ENCODE measurements at regions not wholly inside any gene's neighbourhood (a gene's known extent, or its start where the extent isn't known, plus 50 kb on each side); places are given as distances from the start of the nearest gene placed in this dataset.
"Not testable (repeated sequence)": the region's sequence is repeated elsewhere in the genome, so short reads cannot be mapped to it uniquely, and the experiment has no call there.

DNA sequence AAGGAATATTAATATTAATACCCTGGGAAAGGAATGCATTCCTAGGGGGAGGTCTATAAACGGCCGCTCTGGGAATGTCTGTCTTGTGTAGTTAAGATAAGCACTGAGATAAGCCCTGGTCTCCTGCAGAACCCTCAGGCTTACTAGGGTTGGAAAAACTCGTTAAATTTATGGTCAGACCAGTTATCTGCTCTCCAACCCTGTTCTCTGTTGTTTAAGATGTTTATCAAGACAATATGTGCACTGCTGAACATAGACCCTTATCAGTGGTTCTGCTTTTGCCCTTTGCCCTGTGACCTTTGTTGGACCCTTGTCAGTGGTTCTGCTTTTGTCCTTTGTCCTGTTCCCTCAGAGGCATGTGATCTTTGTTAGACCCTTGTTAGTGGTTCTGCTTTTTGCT, 1276.7 kb upstream of the ALCAM start:
- WGBS (ENCODE audit: insufficient coverage), result no CpG with 5 or more reads among the region's 3 CpGs
- not testable (repeated sequence) for H3K27me3 ChIP-seq (ENCODE audit: control insufficient read depth, insufficient read depth, low read length); H3K4me3 ChIP-seq (ENCODE audit: low read depth, low read length)

GRCh38 chr3:104101736-104102135, 1265.0 kb upstream of the ALCAM start:
- WGBS (ENCODE audit: insufficient coverage), result 83% methylated on average over 1 of the region's 1 CpG

More for the DNA sequence above, 1276.7 kb upstream of the ALCAM start:
- H3K36me3 ChIP-seq (ENCODE audit: control insufficient read depth, insufficient read depth, low read length); H3K4me1 ChIP-seq (ENCODE audit: control insufficient read depth, insufficient read depth, low read length); H3K27ac ChIP-seq (ENCODE audit: low read depth, low read length); H3K9me3 ChIP-seq (ENCODE audit: control insufficient read depth, insufficient read depth, low read length); DNase-seq (ENCODE audit: low read depth in 4 of 6, low spot score in 6 of 6): not testable (repeated sequence)

GRCh38 chr3:104102386-104102785, 1264.3 kb upstream of the ALCAM start:
- Histone ChIP-seq H3K9me3 (ENCODE audit: control insufficient read depth, insufficient read depth, low read length) (no peaks in the 10 kb centered on the region), H3K36me3 (ENCODE audit: control insufficient read depth, insufficient read depth, low read length) (no peaks in the 10 kb centered on the region), H3K27ac (ENCODE audit: low read depth, low read length) (no peak overlapping the region), H3K4me3 (ENCODE audit: low read depth, low read length) (no peak overlapping the region), H3K4me1 (ENCODE audit: control insufficient read depth, insufficient read depth, low read length) (no peaks in the 10 kb centered on the region), H3K27me3 (ENCODE audit: control insufficient read depth, insufficient read depth, low read length) (no peaks in the 10 kb centered on the region)
- peak in 3 of 6 donors; percentile 4 to 59 (median 52) for DNase-seq (ENCODE audit: low read depth in 4 of 6, low spot score in 6 of 6)
- WGBS (ENCODE audit: insufficient coverage), result 13% methylated on average over 3 of the region's 3 CpGs

More at GRCh38 chr3:104101736-104102135, 1265.0 kb upstream of the ALCAM start:
- H3K27me3 ChIP-seq (ENCODE audit: control insufficient read depth, insufficient read depth, low read length), result no peaks in the 10 kb centered on the region
- no peak for DNase-seq (ENCODE audit: low read depth in 4 of 6, low spot score in 6 of 6)
- H3K36me3 ChIP-seq (ENCODE audit: control insufficient read depth, insufficient read depth, low read length), result no peaks in the 10 kb centered on the region
- no peaks in the 10 kb centered on the region for H3K4me1 ChIP-seq (ENCODE audit: control insufficient read depth, insufficient read depth, low read length)
- H3K9me3 ChIP-seq (ENCODE audit: control insufficient read depth, insufficient read depth, low read length), result no peaks in the 10 kb centered on the region
- no peak overlapping the region for H3K27ac ChIP-seq (ENCODE audit: low read depth, low read length)
- H3K4me3 ChIP-seq (ENCODE audit: low read depth, low read length), result no peak overlapping the region

- no peaks in the 10 kb centered on the region for H3K36me3 ChIP-seq (ENCODE audit: control insufficient read depth, insufficient read depth, low read length)
- H3K4me1 ChIP-seq (ENCODE audit: control insufficient read depth, insufficient read depth, low read length), result no peaks in the 10 kb centered on the region
- H3K27me3 ChIP-seq (ENCODE audit: control insufficient read depth, insufficient read depth, low read length), result no peaks in the 10 kb centered on the region
- WGBS (ENCODE audit: insufficient coverage), result no CpG with 5 or more reads among the region's 3 CpGs
- DNase-seq (ENCODE audit: low read depth in 4 of 6, low spot score in 6 of 6), result no peak
- H3K9me3 ChIP-seq (ENCODE audit: control insufficient read depth, insufficient read depth, low read length), result no peaks in the 10 kb centered on the region
- no peak overlapping the region for H3K27ac ChIP-seq (ENCODE audit: low read depth, low read length)
- no peak overlapping the region for H3K4me3 ChIP-seq (ENCODE audit: low read depth, low read length)
Measured at GRCh38 chr3:104106276-104106675, 1260.4 kb upstream of the ALCAM start.

- Histone ChIP-seq H3K27me3 (ENCODE audit: control insufficient read depth, insufficient read depth, low read length) (no peaks in the 10 kb centered on the region), H3K36me3 (ENCODE audit: control insufficient read depth, insufficient read depth, low read length) (no peaks in the 10 kb centered on the region), H3K4me1 (ENCODE audit: control insufficient read depth, insufficient read depth, low read length) (no peaks in the 10 kb centered on the region), H3K9me3 (ENCODE audit: control insufficient read depth, insufficient read depth, low read length) (no peaks in the 10 kb centered on the region), H3K27ac (ENCODE audit: low read depth, low read length) (no peak overlapping the region), H3K4me3 (ENCODE audit: low read depth, low read length) (no peak overlapping the region)
- WGBS (ENCODE audit: insufficient coverage), result no CpG with 5 or more reads among the region's 2 CpGs
- DNase-seq (ENCODE audit: low read depth in 4 of 6, low spot score in 6 of 6), result no peak
Measured at GRCh38 chr3:104108522-104108921, 1258.2 kb upstream of the ALCAM start.

GRCh38 chr3:104126463-104126862, 1240.2 kb upstream of the ALCAM start:
- WGBS (ENCODE audit: insufficient coverage), result 93% methylated on average over 4 of the region's 4 CpGs
- no peak overlapping the region for H3K4me3 ChIP-seq (ENCODE audit: low read depth, low read length)

GRCh38 chr3:104126864-104127553, 1239.7 kb upstream of the ALCAM start:
- Histone ChIP-seq H3K27me3 (ENCODE audit: control insufficient read depth, insufficient read depth, low read length) (no peaks in the 10 kb centered on the region), H3K4me3 (ENCODE audit: low read depth, low read length) (no peak overlapping the region), H3K9me3 (ENCODE audit: control insufficient read depth, insufficient read depth, low read length) (no peaks in the 10 kb centered on the region), H3K4me1 (ENCODE audit: control insufficient read depth, insufficient read depth, low read length) (no peaks in the 10 kb centered on the region), H3K36me3 (ENCODE audit: control insufficient read depth, insufficient read depth, low read length) (no peaks in the 10 kb centered on the region), H3K27ac (ENCODE audit: low read depth, low read length) (no peak overlapping the region)
- 95% methylated on average over 6 of the region's 7 CpGs for WGBS (ENCODE audit: insufficient coverage)
- DNase-seq (ENCODE audit: low read depth in 4 of 6, low spot score in 6 of 6), result no peak

More at GRCh38 chr3:104126463-104126862, 1240.2 kb upstream of the ALCAM start:
- no peak overlapping the region for H3K27ac ChIP-seq (ENCODE audit: low read depth, low read length)
- no peaks in the 10 kb centered on the region for H3K36me3 ChIP-seq (ENCODE audit: control insufficient read depth, insufficient read depth, low read length)
- no peaks in the 10 kb centered on the region for H3K27me3 ChIP-seq (ENCODE audit: control insufficient read depth, insufficient read depth, low read length)
- DNase-seq (ENCODE audit: low read depth in 4 of 6, low spot score in 6 of 6), result no peak
- H3K4me1 ChIP-seq (ENCODE audit: control insufficient read depth, insufficient read depth, low read length), result no peaks in the 10 kb centered on the region
- H3K9me3 ChIP-seq (ENCODE audit: control insufficient read depth, insufficient read depth, low read length), result no peaks in the 10 kb centered on the region

DNA sequence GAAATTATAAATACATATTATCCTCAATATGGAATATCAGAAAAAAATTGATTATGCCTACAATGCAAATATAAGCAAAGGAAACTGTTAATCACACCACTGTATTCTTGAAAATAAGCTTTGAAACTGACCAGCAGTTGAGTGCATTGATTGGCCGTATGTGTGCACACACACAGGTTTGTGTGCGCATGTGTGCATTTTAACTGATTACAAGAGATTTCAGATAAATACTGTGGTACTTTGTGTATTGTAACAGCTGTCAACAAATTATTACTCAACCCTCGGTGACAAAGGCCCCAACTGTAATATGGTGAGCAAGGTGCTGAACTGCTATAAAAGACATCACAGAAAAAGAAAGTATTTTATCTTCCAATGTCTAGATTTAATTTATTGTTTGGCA, 1238.9 kb upstream of the ALCAM start:
- no peaks in the 10 kb centered on the region for H3K4me1 ChIP-seq (ENCODE audit: control insufficient read depth, insufficient read depth, low read length)
- no peaks in the 10 kb centered on the region for H3K36me3 ChIP-seq (ENCODE audit: control insufficient read depth, insufficient read depth, low read length)
- no CpG with 5 or more reads among the region's 3 CpGs for WGBS (ENCODE audit: insufficient coverage)
- no peaks in the 10 kb centered on the region for H3K27me3 ChIP-seq (ENCODE audit: control insufficient read depth, insufficient read depth, low read length)
- H3K27ac ChIP-seq (ENCODE audit: low read depth, low read length), result no peak overlapping the region
- DNase-seq (ENCODE audit: low read depth in 4 of 6, low spot score in 6 of 6), result no peak
- no peaks in the 10 kb centered on the region for H3K9me3 ChIP-seq (ENCODE audit: control insufficient read depth, insufficient read depth, low read length)
- no peak overlapping the region for H3K4me3 ChIP-seq (ENCODE audit: low read depth, low read length)

- no peaks in the 10 kb centered on the region for H3K4me1 ChIP-seq (ENCODE audit: control insufficient read depth, insufficient read depth, low read length)
- no peaks in the 10 kb centered on the region for H3K36me3 ChIP-seq (ENCODE audit: control insufficient read depth, insufficient read depth, low read length)
- no CpG with 5 or more reads among the region's 2 CpGs for WGBS (ENCODE audit: insufficient coverage)
- no peak for DNase-seq (ENCODE audit: low read depth in 4 of 6, low spot score in 6 of 6)
- H3K27ac ChIP-seq (ENCODE audit: low read depth, low read length), result no peak overlapping the region
- no peaks in the 10 kb centered on the region for H3K27me3 ChIP-seq (ENCODE audit: control insufficient read depth, insufficient read depth, low read length)
- H3K9me3 ChIP-seq (ENCODE audit: control insufficient read depth, insufficient read depth, low read length), result no peaks in the 10 kb centered on the region
- H3K4me3 ChIP-seq (ENCODE audit: low read depth, low read length), result no peak overlapping the region
Measured at GRCh38 chr3:104132566-104133403, 1233.9 kb upstream of the ALCAM start.

GRCh38 chr3:104133630-104134029, 1233.1 kb upstream of the ALCAM start:
- WGBS (ENCODE audit: insufficient coverage), result 78% methylated on average over 5 of the region's 5 CpGs

More at GRCh38 chr3:104133630-104134029, 1233.1 kb upstream of the ALCAM start:
- no peaks in the 10 kb centered on the region for H3K36me3 ChIP-seq (ENCODE audit: control insufficient read depth, insufficient read depth, low read length)
- H3K4me1 ChIP-seq (ENCODE audit: control insufficient read depth, insufficient read depth, low read length), result no peaks in the 10 kb centered on the region
- H3K4me3 ChIP-seq (ENCODE audit: low read depth, low read length), result no peak overlapping the region
- H3K27ac ChIP-seq (ENCODE audit: low read depth, low read length), result no peak overlapping the region
- DNase-seq (ENCODE audit: low read depth in 4 of 6, low spot score in 6 of 6), result no peak
- H3K9me3 ChIP-seq (ENCODE audit: control insufficient read depth, insufficient read depth, low read length), result no peaks in the 10 kb centered on the region
- no peaks in the 10 kb centered on the region for H3K27me3 ChIP-seq (ENCODE audit: control insufficient read depth, insufficient read depth, low read length)
